GM19372 (cell line): ENCODE measurements at regions not wholly inside any gene's neighbourhood (a gene's known extent, or its start where the extent isn't known, plus 50 kb on each side); places are given as distances from the start of the nearest gene placed in this dataset.

ENCODE experiments used
- ATAC-seq: cut with Tn5 transposase; IDR thresholded peaks from one replicate; pipeline ENCODE4 v1.9.1; 2021; ENCODE audit warnings: mild to moderate bottlenecking, low read depth, moderate library complexity; ENCODE audit not compliant: unreplicated experiment

DNA sequence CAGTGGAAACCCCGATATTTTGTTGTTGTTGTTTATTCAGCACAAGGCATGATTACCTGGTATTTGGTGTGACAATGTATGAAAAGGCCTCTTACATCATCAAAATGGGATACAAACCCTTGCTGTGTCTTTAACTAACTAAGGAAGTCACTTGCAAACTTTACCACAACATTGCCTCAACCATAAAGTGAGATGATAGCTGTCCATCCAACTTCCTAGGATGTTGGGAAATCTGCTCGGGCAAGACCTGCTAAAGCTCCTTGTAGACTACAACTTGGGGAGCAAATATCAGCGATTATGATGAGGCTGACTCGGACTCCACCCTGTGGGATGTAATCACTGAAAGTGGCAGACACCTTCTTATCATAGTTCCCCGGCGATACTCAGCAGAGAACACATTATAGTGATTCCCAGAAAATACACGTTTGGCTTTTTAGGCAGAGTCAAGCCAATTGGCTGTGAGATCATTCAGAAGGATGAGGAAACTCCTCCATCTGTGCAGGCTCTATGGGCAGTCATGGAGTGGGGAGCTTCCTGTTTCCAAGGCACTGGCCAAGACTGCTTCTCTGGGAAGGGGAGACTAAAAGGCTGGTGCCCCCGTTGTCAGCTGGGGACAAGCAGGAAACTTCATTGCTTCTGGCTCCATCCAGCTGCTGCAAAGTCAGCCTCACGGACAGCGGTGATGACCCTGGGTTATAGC lies 289.0 kb downstream of the RNF144A start:
- no peak for ATAC-seq

DNA sequence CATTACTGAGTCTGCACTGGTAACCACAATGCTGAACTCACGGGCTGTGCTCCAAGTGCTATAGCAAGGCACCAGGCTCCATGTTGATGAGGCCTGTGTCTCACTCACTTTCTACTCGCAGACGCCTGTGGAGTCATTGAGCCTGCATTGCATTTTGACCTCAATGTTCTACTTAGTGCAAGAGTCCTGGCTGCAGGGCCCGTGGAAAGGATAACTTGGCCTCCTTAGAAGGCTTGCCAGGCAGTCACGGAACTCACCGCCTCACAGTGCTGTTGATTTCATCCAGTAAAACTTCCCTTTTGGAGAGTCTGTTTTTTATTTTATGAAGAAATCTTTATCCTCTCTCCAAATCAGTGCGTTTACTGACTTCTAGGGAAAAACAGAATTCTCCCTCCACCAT lies 290.4 kb downstream of the RNF144A start:
- no peak for ATAC-seq

DNA sequence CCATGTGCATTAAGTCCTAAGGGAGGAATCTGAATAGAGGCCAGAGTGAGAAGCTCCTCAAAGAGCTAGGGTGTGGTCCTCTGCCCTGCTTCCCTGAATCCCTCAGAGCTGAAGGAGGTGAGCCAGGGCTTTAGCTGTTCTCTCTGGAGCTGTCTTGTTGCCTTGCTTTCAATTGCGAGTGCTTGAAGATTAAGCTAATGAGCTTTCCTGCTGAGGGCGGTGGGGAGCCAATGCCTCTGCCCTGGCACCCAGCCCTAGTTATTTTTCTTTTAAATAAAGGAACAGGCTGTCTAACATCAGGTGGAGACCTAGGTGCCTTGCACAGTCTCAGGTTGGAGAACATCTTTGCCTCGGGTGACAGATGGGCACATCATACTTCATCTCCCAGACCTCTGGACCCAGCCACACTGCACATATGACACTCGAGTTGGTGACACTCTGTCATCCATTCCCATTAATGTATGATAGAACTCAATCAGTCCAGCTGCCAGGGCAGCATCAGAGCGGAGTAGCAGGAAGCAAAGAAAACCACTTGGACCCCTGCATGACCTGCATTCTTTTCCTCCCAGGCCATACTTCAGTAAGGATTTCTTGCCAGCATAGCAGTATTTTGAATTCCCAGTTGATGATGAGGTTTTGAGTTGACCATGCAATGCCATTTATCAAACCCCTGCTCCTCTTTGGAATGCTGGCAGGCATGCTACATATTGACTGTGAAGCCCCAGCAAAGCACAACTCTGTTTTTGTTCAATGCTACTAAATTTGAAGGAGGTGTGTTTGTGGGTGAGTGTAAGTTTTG lies 292.7 kb downstream of the RNF144A start:
- no peak for ATAC-seq

DNA sequence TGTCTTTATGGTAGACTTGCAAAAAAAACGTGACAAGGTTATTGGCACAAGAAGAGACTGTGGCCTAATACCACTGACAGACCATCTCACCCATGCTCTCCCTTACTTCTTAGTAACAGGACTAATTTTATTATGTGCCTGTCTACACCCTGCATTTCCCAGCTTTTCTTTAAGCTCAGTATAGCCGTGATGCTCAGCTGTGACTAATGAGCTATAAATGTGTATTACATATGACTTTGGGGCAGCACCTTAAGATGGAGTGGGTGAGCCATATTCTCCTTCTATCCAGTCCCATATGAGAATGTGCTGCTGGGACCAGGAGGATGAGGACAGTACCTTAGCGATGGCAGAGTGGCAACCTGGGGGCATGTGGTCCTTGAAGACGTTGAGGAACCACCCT lies 293.5 kb downstream of the RNF144A start:
- ATAC-seq, result no peak

DNA sequence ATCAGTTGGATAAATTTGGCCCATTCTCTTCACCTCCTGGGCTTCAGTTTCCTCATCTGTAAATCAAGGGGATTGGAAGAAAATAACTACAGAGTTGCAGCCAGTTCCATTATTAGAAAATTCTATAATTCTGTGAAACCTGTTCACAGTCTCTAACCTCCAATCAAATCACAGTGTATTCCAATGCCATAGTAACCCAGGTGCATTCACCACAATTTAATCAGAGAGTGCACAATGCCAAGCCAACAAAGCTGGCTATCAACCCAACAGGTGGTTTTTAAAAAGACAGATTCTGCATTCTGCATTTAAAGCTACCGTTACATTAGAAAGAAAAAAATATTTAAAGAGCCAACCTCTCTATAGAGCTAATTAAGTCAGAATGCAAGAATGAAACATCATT lies 308.6 kb downstream of the RNF144A start:
- no peak for ATAC-seq

DNA sequence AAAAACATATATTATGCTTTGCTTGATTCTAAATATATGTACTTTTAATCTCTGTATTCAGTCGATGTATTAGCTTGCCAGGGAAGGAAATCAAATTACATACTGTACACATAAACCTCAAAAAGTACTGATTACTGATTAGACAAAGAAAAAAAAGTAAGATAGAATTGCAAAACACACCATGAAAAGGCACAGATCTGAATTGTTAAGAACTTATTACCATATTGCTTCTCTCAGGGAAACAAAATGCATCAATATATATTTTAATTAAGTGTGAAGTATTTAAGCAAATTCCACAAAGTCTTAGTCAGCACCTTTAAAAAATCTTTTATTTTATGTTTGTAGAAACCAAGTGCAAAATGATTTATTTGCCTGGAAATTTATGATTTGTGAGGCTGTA lies 309.3 kb downstream of the RNF144A start:
- ATAC-seq, result no peak

DNA sequence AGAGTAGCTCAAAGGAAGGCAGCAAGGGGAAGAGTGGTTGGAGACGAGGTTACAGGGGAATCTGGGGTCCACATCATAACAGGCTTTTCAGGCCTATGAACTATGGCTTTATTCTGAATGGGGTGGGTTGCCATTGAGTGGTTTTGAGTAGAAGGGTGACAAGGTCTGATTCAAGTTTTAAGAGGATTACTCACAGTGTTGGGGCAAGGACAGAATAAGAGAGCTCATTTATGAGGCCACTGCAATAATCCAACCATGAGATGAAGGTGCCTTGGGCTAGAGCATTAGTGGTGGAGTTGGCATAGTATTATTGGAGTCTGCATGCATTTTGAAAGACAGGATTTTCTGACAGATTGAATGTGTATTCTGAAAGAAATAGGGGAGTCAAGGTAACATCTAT lies 315.9 kb downstream of the RNF144A start:
- ATAC-seq, result no peak

DNA sequence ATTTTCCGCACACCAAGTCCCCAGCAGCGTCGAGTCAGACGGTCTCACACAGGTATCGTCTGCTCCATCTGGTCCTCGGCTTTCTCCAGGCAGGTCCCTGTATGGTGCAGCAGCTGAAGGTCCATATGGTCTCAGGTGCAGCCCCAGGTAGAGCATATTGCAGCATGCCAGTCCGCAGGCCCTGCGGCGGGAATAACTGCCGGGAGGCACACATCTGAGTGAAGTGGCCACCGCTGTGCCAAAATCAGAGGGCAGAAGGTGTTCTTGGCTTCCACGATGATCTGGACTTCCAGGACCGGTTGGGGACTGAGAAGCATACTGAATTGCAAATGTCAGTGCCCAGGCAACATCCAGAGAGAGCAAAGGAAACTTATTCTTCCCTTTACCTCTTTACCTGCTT lies 320.3 kb downstream of the RNF144A start:
- no peak for ATAC-seq

DNA sequence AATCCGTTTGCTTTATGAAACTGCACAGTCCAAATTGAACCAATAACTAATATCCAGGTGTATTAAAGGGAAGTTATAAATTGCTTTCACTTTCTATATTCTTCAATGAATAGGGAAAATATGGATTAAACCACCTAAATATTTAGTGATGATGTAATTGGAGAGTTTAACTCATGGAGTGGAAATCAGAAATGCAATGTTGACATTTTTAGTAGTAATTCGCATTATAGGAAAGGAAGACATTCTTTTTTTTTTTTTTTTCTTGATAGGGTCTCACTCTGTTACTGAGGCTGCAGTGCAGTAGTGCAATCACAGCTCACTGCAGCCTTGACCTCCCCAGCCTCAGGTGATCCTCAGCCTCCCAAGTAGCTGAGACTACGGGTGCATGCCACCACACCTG lies 321.9 kb downstream of the RNF144A start:
- ATAC-seq, result no peak

DNA sequence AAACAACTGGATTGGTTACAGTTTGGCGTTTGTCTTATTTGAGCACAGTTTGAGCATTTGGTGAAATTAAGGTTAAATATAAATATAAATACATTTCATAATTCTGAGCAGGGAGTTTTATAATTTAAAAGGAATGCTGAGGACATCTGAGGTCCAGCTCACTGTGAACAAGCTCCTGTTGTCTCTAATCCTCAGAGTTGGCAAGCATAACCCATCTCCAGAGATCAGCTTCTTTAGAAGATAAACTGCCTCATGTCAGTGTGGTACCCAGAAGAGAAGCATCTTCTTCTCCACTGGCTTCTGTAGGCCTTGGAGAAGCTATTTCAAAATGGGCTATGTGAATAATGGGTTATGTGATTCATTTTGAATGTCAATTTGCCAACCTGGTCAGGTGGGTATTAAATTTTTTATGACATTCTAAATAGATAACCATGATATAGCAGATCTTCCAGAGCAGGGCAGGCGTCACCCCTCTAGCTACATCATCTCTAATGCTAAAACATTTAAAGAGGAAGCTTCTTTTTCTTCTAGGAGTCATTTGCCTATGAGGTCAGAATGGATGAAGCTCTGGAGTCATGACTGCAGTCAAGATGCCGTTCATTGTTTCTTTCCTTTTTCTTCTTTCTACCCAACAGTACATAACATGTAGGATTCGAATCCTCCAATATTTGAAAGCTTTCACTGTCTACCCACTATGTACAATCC lies 324.0 kb downstream of the RNF144A start:
- ATAC-seq, result no peak

DNA sequence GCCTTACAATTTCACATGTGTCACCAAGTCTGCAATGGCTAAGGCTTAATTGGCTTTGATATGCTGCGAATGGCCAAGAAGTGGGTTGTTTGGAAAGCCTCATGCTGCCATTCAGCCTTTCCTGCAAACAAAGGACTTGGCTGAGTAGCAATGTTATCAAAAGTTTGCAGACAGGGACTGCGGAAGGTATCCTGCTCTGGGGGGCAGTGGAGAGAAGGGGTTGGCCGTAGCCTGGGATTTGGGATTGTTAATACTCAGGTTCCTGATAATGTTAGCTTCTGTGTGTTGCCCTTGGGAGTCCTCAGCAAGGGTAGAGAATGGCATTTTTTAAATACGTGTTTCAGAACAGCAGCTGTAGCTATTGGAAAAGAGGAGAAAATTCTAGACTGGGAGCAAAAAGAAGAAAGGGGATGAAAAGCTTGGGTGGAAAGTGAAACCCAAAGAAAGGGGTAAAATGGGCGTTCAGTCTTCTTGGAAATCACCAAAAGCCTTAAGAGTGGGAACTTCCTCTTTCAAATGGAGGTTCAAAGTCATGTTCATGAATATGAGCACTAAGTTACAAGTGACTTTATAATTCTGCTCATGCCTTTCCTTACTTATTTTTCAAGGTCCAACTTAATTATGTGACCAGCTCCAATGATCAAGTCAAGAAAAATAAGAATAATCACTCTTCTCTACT lies 325.1 kb downstream of the RNF144A start:
- no peak for ATAC-seq

DNA sequence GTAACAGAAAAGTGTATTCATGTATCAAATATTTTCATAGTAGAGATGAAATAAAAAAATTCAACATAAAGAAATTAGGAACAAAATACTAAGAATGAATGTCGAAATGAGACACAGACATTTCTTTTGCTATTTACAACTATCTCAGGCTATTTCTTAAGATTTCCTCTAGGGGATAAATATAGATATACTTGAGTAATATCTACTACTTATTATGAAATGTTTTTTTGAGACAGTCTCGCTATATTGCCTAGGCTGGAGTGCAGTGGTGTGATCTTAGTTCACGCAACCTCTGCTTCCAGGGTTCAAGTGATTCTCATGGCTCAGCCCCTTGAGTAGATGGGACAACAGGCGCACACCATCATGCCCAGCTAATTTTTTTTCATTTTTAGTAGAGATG lies 326.1 kb downstream of the RNF144A start:
- ATAC-seq, result no peak

DNA sequence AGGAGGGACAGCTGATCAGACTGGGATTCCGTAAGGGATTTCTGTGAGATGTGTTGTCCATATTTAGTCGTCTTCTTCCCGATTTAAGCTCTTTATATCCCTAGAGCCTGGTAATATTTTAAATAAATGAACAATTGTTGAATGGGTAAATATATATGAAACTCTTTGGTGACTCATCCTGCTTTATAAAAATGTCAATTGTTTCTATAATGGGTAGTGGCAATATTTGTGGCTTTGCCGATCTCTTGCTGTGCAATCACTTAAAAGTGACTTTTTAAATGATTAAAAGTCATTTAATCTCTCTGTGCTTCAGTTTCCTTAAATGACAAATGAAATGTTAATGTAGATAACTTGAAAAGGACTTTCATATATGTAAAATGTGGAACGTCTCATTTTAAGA lies 339.2 kb downstream of the RNF144A start:
- ATAC-seq, result no peak

DNA sequence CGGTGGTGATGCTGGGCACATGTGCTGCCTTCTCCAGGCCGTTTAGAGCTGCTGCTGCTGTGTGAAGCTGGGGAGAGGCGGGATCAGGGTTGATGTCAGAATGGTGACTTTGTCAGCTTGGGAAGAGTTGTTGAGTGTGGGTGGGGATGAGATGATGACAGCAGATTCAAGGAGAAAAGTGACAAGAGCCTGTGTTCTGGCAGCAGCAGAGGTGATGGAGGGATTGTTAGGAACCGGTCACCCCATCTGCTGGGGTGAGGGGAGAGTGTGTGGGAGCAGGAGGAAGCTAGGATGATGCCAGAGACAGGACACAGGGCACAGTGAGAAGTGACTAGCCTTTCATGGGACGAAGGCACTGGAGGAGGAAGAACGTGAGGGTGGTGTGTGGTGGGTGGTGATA lies 345.5 kb downstream of the RNF144A start:
- ATAC-seq, result no peak

DNA sequence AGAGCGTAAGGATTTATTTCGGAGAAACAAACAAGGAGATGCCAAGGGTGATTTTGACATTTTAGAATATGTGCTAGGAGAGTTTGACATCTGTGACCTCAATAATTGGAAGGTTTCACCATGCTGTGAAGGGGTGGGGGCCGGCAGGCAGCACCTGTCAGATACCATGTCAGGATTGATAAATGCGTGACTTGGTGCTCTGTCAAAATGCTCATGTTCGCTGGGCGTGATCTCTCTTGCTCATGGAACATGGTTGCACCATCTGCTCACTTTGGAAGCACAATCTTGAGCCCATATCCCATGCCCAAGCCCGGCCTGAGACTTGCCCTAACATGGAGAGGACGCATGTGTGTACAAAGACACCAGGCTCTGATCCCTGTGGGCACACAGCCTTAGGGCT lies 347.6 kb downstream of the RNF144A start:
- ATAC-seq, result no peak

DNA sequence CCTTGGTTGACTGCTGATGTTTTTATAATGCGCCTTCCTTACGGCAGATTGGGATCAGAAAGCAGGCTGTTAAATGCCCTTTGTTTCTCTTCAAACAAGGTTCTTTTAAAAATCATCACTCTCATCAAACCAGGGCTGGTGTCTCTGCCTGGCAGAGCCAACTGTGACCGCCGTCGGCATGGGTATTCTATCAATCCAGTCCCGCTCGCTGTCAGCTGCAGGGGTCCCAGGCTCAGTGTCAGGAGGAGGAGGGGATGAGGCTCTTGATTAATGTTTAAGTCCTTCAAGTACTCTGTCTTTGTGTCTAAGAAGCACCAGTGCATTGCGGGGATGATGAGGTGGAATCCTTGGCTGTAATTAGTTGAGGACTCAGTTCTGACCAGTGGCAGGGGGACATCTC lies 348.1 kb downstream of the RNF144A start:
- no peak for ATAC-seq

DNA sequence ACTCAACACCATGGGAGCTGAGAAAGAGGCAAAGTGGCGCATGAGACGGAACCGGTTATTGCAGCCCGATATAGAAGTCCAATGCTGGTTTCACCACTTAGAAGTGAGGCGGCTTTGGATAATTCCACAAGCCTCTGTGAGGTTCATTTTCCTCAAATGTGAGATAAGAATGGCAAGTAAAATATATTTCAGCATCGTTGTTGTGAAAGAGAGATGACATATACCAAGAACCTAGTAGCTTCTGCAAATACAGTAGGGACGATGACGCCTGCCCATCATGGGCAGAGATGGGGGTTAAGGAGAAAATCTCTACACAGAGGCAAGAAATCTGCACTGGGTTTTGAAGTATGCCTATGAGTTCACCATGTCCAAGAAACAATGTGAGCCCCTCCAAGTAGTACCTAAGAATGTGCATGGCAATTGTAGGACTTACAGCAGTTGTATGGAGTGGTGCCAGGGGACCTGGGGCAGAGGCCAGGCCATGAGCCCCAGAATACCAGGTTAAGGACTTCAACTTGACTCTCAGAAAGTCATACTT lies 352.0 kb downstream of the RNF144A start:
- ATAC-seq, result no peak

DNA sequence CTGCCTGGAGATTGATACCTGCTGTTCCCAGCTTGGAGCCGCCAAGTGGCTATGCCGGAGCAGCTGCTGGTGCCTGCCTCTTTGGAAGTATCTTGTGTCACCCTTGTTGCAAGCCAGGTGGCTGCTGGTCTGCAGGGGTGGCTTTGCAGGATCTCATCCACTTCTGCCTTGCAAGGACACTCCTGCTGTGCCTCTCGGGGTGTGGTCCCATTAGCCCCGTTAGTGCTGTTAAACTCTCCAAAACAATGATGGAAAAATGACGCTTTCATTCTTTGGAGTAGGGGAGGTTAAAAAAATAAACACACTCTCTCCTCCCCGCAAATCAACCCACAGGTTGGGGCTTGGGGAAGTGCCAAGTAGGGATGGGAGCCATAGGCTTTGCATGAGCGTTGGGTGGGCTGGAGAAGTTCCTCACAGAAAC lies 352.8 kb downstream of the RNF144A start:
- no peak for ATAC-seq

DNA sequence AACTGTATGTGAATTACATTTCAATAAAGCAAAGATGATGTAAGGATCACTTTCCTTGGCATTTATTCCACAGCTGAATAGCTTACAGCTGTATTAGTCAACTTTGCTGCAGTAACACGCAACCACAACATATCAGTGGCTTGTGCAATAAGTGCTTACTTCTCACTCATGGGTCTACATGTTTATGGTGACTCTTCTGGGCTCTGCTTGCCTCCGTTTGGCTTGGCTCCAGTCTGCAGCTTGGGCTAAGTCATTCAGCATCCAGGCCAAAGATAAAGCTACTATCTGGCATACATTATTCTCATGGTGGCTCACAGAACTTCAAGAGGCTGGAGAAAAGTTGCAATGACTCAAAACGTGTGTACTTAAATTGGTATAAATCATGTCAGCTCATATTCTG lies 355.0 kb downstream of the RNF144A start:
- no peak for ATAC-seq

DNA sequence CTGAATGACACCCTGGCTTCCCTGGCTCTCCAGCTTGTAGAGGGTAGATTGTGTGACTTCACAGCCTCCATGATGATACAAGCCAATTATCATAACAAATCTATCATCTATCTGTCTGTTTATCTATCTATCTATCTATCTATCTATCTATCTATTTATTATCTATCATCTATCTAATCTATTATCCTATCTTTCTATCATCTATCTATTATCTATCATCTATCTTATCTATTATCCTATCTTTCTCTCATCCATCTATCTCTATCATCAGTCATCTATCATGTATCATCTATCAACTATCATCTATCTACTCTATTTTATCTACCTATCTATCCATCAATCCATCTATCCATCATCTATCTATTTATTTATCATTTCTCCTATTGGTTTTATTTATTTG lies 361.8 kb downstream of the RNF144A start:
- no peak for ATAC-seq

DNA sequence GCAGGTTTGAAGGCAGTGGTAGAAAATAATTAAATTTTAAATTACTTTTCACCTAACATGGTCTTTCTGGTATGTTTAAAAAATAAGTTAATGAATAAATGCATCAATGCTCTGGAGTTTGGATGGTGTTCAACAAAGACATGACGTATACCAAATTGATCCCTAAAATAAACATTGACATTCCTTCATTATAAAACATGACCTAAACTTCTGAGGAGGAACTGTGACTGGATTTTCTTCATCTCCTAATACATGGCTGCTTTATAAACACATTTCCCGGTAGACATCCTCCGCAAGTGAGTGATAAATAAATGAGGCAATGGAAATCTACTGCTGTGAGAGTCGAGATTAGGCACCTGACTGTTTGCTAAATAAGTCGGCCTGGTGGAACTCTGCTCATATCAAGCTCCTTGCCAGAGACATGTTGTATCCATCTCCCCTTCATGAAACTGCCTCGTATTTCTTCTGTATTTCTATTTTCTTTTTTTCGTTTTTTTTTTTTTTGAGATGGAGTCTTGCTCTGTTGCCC lies 362.3 kb downstream of the RNF144A start:
- no peak for ATAC-seq
